Esophagus squamous epithelium (tissue), 4 donors: ENCODE measurements at regions not wholly inside any gene's neighbourhood (a gene's known extent, or its start where the extent isn't known, plus 50 kb on each side); places are given as distances from the start of the nearest gene placed in this dataset.

ENCODE experiments used
- POLR2A ChIP-seq, 4 donors: fragments of 450-650 bp; IDR thresholded peaks; one replicate each; pipeline ENCODE4 v1.6.1; 2017; ENCODE audit warnings: antibody characterized with exemption in 4 of 4, mild to moderate bottlenecking in 4 of 4, moderate library complexity in 3 of 4
- TF ChIP-seq, protein P1 (sequence below), 6 experiments: fragments of 450-650 bp in 4 of 6; fragments of 200-600 bp in 2 of 6; sonication (generic) in 2 of 6; IDR thresholded peaks; one replicate each; pipeline ENCODE4 v1.5.1; 2016 to 2019; ENCODE audit warnings: antibody characterized with exemption in 6 of 6, mild to moderate bottlenecking in 4 of 6, moderate library complexity in 4 of 6

DNA sequence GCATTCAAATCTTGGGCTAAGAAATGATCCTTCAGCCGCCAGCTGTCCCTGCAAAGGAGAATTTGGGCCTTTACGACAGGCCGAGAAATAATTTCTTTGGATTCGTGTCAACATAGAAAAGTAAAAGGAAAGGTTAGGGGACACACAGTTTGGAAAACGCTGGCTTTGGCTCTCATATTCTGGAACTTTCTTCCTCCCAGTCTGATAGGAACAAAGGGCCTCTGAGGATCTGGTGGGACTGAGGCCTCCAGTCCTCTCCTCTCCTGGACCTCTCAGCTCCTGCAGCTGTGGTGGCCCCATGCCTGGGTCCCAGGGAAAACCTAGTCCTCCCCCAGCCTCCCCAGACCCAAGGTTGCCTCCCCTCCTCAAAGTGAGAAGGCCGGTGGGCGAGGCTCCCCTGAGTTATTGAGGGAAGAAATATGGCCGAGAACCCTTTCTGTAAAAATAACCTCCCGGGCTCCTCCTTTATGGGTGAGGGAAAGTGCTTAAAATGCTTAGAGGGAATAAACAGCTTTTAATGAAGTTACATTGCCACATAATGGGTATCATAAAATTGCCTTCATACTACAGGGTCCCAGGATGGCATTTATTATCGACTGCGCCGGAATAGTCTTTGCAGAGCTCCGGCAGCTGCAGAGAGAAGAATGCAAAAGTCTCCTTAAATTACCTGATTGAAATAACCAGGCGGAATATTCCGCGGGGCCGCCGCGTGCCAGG lies 188.3 kb downstream of the PHETA1 start:
- TF ChIP-seq, protein P1, sequence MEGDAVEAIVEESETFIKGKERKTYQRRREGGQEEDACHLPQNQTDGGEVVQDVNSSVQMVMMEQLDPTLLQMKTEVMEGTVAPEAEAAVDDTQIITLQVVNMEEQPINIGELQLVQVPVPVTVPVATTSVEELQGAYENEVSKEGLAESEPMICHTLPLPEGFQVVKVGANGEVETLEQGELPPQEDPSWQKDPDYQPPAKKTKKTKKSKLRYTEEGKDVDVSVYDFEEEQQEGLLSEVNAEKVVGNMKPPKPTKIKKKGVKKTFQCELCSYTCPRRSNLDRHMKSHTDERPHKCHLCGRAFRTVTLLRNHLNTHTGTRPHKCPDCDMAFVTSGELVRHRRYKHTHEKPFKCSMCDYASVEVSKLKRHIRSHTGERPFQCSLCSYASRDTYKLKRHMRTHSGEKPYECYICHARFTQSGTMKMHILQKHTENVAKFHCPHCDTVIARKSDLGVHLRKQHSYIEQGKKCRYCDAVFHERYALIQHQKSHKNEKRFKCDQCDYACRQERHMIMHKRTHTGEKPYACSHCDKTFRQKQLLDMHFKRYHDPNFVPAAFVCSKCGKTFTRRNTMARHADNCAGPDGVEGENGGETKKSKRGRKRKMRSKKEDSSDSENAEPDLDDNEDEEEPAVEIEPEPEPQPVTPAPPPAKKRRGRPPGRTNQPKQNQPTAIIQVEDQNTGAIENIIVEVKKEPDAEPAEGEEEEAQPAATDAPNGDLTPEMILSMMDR (IDR thresholded peaks at IDR 0.05): no peak
- TF ChIP-seq POLR2A (IDR thresholded peaks at IDR 0.05): no peak
